ENCODE measurements at regions not wholly inside any gene's neighbourhood (a gene's known extent, or its start where the extent isn't known, plus 50 kb on each side); places are given as distances from the start of the nearest gene placed in this dataset.
A peak's percentile ranks its signal among the peaks of the same experiment; 100 is the strongest.

GRCh38 chr15:70253461-70254156 lies 155.9 kb upstream of the TLE3 start:
- DNase-seq: no peak

GRCh38 chr15:70252951-70253320 lies 155.2 kb upstream of the TLE3 start:
- DNase-seq: no peak

- peak; percentile 94 for DNase-seq
These were observed 154.6 kb upstream of the TLE3 start for GRCh38 chr15:70252056-70252950.

- peak; percentile 31 for DNase-seq
These were observed 153.7 kb upstream of the TLE3 start for GRCh38 chr15:70251246-70251990.

- DNase-seq: no peak
These were observed 152.8 kb upstream of the TLE3 start for GRCh38 chr15:70250208-70251201.

GRCh38 chr15:70249616-70250015 lies 151.9 kb upstream of the TLE3 start:
- DNase-seq: no peak

GRCh38 chr15:70248116-70249025 lies 150.7 kb upstream of the TLE3 start:
- peak; percentile 26 for DNase-seq

GRCh38 chr15:70247281-70247680 lies 149.6 kb upstream of the TLE3 start:
- no peak for DNase-seq

GRCh38 chr15:70246623-70247220 lies 149.0 kb upstream of the TLE3 start:
- DNase-seq: no peak

GRCh38 chr15:70245932-70246622 lies 148.4 kb upstream of the TLE3 start:
- no peak for DNase-seq

- no peak for DNase-seq
These were observed 147.3 kb upstream of the TLE3 start for GRCh38 chr15:70244978-70245542.

GRCh38 chr15:70243686-70244540 lies 146.2 kb upstream of the TLE3 start:
- no peak for DNase-seq

GRCh38 chr15:70242951-70243685 lies 145.4 kb upstream of the TLE3 start:
- DNase-seq: no peak

GRCh38 chr15:70241561-70242320 lies 144.0 kb upstream of the TLE3 start:
- DNase-seq: no peak

- no peak for DNase-seq
These were observed 143.2 kb upstream of the TLE3 start for GRCh38 chr15:70240820-70241430.

- DNase-seq: no peak
These were observed 142.4 kb upstream of the TLE3 start for GRCh38 chr15:70240082-70240481.

GRCh38 chr15:70238917-70239316 lies 141.2 kb upstream of the TLE3 start:
- DNase-seq: no peak
